ENCODE measurements at regions not wholly inside any gene's neighbourhood (a gene's known extent, or its start where the extent isn't known, plus 50 kb on each side); places are given as distances from the start of the nearest gene placed in this dataset.
"Not testable (repeated sequence)": the region's sequence is repeated elsewhere in the genome, so short reads cannot be mapped to it uniquely, and the experiment has no call there.

GRCh38 chr4:52157071-52157470 lies 106.0 kb downstream of the SPATA18 start:
- not testable (repeated sequence) for DNase-seq (ENCODE audit: low read depth, low spot score)

- no peak for DNase-seq (ENCODE audit: low read depth, low spot score)
Measured at GRCh38 chr4:52157641-52158316, 106.7 kb downstream of the SPATA18 start.

- no peak for DNase-seq (ENCODE audit: low read depth, low spot score)
Measured at GRCh38 chr4:52160859-52161258, 109.8 kb downstream of the SPATA18 start.

DNA sequence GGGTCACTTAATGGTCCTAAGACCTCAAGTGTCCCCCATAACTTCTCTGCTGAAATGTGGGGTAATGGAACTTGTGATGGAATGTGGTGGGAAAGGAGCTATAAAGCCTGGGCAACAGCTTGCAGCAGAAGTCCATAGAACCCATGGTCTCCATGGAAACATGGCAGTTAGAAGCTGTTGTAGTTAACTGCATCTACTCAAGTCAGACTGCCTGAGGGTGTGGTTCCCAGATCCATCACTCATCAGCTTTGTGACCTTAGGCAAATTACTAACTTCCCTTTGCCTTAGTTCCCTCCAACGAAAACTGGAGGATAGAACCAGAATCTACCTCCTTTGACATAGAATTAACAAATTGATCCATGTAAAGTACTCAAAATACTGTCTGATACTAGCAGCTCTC lies 113.0 kb downstream of the SPATA18 start:
- no peak for DNase-seq (ENCODE audit: low read depth, low spot score)

DNA sequence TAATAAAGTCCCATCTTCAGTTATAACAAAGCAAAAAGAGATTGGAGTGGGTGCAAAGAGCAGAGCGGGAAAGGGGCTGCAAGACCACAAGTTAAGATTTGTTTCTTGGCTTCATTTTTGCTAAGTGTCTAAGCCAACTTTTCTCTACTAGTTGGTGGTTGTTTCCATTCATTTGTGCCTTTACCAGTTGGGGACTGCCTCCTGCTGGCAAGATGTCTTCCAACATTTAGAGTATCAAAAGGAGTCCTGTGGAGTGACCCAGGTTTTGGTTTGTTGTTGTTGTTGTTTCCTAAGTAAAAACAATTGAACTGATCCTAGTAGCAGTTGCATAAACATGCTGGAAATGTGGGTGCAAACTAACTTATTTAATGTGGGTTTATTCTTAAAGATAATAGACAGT lies 121.1 kb downstream of the SPATA18 start:
- DNase-seq (ENCODE audit: low read depth, low spot score): no peak

DNA sequence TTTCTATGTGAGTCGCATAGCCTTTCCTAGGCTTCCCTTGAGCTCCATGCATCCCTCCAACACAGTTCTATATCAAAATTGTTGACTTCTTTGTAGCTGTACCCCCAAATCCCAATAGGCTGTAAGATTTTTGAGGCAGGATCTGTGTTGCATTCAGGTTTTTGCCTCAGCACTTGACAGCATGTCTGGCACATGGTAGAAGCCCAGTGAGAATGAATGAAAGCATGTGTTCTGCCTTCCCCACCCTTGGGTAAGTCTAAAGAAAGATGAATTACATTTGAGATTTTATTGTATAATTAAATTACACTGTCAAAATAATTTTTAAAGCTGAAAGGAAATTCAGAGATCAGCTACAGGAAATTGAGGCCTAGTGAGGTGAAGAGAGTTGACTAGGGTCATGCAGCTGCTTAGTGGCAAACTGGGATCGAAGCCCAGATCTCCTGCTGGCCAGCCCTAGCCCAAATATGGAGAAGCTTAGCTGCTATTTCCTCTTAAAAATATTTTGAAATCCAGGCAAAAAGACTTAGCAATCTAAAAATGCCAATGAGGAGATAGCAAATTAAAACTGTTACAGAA lies 122.5 kb downstream of the SPATA18 start:
- peak; percentile 39 for DNase-seq (ENCODE audit: low read depth, low spot score)

GRCh38 chr4:52187603-52188002 lies 136.5 kb downstream of the SPATA18 start:
- DNase-seq (ENCODE audit: low read depth, low spot score): no peak

- DNase-seq (ENCODE audit: low read depth, low spot score): no peak
Measured at GRCh38 chr4:52192001-52192400, 140.9 kb downstream of the SPATA18 start.

- DNase-seq (ENCODE audit: low read depth, low spot score): no peak
Measured at GRCh38 chr4:52192721-52193135, 141.6 kb downstream of the SPATA18 start.

- DNase-seq (ENCODE audit: low read depth, low spot score): no peak
Measured at GRCh38 chr4:52195869-52196268, 144.8 kb downstream of the SPATA18 start.

GRCh38 chr4:52196606-52197130 lies 145.6 kb downstream of the SPATA18 start:
- no peak for DNase-seq (ENCODE audit: low read depth, low spot score)

- no peak for DNase-seq (ENCODE audit: low read depth, low spot score)
Measured at GRCh38 chr4:52197306-52197705, 146.2 kb downstream of the SPATA18 start.

GRCh38 chr4:52198294-52198693 lies 147.2 kb downstream of the SPATA18 start:
- no peak for DNase-seq (ENCODE audit: low read depth, low spot score)

- no peak for DNase-seq (ENCODE audit: low read depth, low spot score)
Measured at GRCh38 chr4:52199574-52200338, 148.7 kb downstream of the SPATA18 start.

DNA sequence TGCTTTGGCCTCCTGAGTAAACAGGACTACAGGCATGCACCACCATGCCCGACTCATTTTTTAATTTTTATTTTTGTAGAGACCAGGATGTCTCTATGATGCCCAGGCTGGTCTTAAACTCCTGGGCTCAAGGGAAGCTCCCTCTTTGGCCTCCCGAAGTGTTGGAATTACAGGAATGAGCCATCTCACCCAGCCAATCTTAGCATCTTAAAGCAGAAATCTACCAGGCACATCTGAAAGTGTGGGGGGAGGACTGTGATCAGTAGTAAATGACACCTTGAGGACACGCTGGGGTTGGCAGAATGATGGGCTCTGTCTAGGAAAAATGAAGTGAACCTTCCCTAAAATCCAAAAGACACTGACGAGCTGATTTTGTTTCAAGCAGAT lies 149.2 kb downstream of the SPATA18 start:
- DNase-seq (ENCODE audit: low read depth, low spot score): no peak

GRCh38 chr4:52201715-52202114 lies 150.6 kb downstream of the SPATA18 start:
- DNase-seq (ENCODE audit: low read depth, low spot score): no peak

DNA sequence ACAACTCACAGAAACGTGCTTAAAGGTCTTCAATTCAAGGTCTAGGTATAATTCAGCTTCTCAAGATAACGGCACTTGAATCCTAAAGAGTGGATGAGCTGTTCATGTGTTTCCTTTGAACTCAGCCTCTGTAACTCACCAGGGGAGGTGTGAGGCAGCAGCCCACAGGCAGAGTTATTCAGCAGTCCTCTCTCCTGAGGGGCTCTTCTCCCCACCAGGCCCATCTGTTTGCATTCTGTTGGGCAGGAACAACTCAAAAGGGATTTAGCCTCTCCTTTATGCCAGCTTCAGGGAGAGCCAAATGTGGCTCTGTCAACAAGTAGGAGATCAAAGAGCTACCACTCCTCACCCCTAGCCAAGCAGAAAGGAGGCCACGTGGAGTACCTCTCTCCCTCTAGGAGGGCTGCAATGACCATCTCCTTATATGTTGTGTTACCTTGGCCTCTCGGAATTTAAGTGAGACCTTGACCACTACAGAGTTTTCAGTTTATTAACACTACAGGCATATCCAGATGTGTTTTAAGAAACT lies 151.2 kb downstream of the SPATA18 start:
- no peak for DNase-seq (ENCODE audit: low read depth, low spot score)

- DNase-seq (ENCODE audit: low read depth, low spot score): no peak
Measured at GRCh38 chr4:52202931-52203330, 151.8 kb downstream of the SPATA18 start.

DNA sequence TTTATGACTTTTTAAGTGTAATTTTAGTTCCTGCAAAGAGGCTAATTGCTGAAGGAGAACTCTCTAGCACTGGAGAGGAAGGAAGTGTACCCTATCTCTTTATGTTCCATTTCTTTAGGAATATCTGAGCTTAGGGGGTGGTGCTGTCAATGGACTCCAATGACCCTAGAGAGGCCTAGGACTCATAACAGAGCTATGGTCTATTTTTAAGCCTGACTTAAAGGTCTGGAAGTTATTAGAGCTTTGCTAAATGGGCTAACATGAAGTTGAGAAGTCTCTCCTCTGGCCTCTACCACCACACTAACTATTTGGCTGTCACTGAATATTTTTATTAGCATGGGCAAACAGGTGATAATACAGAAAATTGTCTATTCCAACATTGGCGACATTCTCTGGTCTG lies 152.2 kb downstream of the SPATA18 start:
- DNase-seq (ENCODE audit: low read depth, low spot score): no peak

DNA sequence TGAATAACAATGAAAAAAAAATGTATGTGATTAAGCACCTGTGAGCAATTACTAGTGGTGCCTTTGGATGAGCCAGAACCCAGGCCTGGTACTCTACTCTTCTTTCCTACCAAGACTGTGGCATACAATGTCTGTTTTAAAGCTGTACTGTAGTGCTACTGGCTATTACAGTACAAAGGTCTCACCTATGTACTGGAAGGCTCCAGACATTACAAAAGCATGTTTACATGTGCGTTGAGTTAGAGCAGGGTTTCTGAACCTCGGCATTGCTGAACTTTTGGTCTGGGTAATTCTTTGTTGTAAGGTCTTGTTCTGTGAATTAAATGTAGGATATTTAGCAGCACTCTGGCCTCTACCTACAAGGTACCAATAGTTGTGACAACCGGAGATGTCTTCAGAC lies 153.8 kb downstream of the SPATA18 start:
- DNase-seq (ENCODE audit: low read depth, low spot score): no peak

DNA sequence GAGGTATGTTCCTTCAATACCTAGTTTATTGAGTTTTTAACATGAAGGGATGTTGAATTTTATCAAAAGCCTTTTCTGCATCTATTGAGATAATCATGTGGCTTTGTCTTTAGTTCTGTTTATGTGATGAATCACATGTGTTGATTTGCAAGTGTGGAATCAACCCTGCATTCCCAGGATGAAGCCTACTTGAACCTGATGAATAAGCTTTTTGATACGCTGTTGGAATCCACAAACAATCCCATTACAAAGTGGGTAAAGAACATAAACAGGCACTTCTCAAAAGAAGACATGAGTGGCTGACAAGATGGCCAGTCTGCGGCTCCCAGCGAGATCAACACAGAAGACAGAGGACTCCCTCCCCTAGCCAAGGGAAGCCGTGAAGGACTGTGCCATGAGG lies 156.0 kb downstream of the SPATA18 start:
- not testable (repeated sequence) for DNase-seq (ENCODE audit: low read depth, low spot score)

DNA sequence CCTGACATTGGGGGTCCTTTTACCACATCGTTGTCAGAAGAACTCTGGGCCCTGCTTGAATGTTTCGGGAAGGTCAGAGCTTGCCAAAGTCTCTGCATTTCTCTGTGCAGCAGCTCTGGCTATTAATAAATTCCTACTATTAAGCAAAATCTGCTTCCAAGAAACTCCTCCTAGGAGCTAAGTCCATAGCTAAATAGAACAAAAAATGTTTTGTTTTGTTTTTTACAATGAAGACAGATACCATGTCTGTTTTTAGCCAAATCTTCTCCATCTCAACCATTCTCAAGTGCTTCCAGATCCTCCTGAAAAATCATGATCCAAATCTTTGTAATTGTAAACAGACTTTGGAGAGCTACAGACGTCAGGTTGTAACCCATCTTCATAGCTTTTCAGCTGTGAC lies 161.6 kb downstream of the SPATA18 start:
- no peak for DNase-seq (ENCODE audit: low read depth, low spot score)
